GM12878 (cell line): ENCODE measurements at regions not wholly inside any gene's neighbourhood (a gene's known extent, or its start where the extent isn't known, plus 50 kb on each side); places are given as distances from the start of the nearest gene placed in this dataset.

Source experiments
- ATAC-seq: fragments of 200-7000 bp; cut with Tn5 transposase; 3 replicates; pipeline ENCODE4 v1.9.1; 2020; ENCODE audit warnings: mild to moderate bottlenecking, moderate library complexity
- BruUV-seq: library from RNA; stranded (reverse); fragments of 400-500 nt; replicated peaks from 2 replicates; lab custom pipeline; 2021; lab: Mats Ljungman, UMichigan
- CTCF ChIA-PET: fragments of 300-600 bp; sonication (Branson Sonifier 250); formaldehyde crosslinking; extraction: SDS; loops from one replicate; lab custom pipeline; 2021; ENCODE audit warnings: inconsistent platforms; lab: Yijun Ruan, JAX
- POLR2A ChIA-PET: fragments of 350-600 bp; formaldehyde crosslinking; extraction: SDS; loops from one replicate; lab custom pipeline; 2021; ENCODE audit warnings: inconsistent platforms; lab: Charles Lee
- RAD21 ChIA-PET: fragments of 300-600 bp; sonication (Branson Sonifier 250); formaldehyde crosslinking; loops from one replicate; lab custom pipeline; 2023; ENCODE audit warnings: antibody characterized with exemption; ENCODE audit not compliant: unreplicated experiment; lab: Charles Lee
- SMC1A ChIA-PET: fragments of 300-600 bp; sonication (Branson Sonifier 250); formaldehyde crosslinking; loops from one replicate; lab custom pipeline; 2023; ENCODE audit not compliant: unreplicated experiment, uncharacterized antibody; lab: Charles Lee
- DNase-seq: peaks from one replicate; pipeline ENCODE4 v3.0.0-alpha.2; 2011; ENCODE audit warnings: low read depth, low spot score
- FAIRE-seq: peaks from 3 replicates; lab custom pipeline; 2011; peaks lifted over from hg19 to GRCh38; lab: Jason Lieb, UNC
- H2AFZ ChIP-seq: 2 replicates; pipeline ENCODE4 v1.6.0; 2011; ENCODE audit warnings: low read depth, low read length, control low read depth; ENCODE audit not compliant: control insufficient read depth
- H3K27ac ChIP-seq: 2 replicates; pipeline ENCODE4 v1.5.1; 2011; ENCODE audit warnings: control low read depth; ENCODE audit not compliant: control insufficient read depth, insufficient read depth
- H3K27me3 ChIP-seq, 2 experiments: replicated peaks in 1 of 2; 2 replicates each; pipeline versions ENCODE4 v1.6.0 to v1.6.1; 2011; ENCODE audit warnings: low read length in 1 of 2; ENCODE audit not compliant: control insufficient read depth in 2 of 2, insufficient read depth in 2 of 2
- H3K36me3 ChIP-seq, 2 experiments: 2 replicates each; pipeline ENCODE4 v1.5.1; 2011; ENCODE audit warnings: low read length in 1 of 2; ENCODE audit not compliant: control insufficient read depth in 2 of 2, insufficient read depth in 2 of 2
- H3K4me1 ChIP-seq: 2 replicates; pipeline ENCODE4 v1.6.1; 2011; ENCODE audit warnings: mild to moderate bottlenecking, low read length, moderate library complexity, mixed read lengths; ENCODE audit not compliant: control insufficient read depth, insufficient read depth
- H3K4me2 ChIP-seq: 2 replicates; pipeline ENCODE4 v1.6.0; 2011; ENCODE audit warnings: control low read depth; ENCODE audit not compliant: control insufficient read depth, insufficient read depth
- H3K4me3 ChIP-seq: fragments of 200-600 bp; sonication (generic); 2 replicates; pipeline ENCODE4 v1.5.1; 2016
- H3K79me2 ChIP-seq: 2 replicates; pipeline ENCODE4 v1.6.0; 2011; ENCODE audit warnings: low read length; ENCODE audit not compliant: control insufficient read depth, insufficient read depth
- H3K9ac ChIP-seq: 2 replicates; pipeline ENCODE4 v1.8.0; 2011; ENCODE audit warnings: low read length, control low read depth, mixed read lengths; ENCODE audit not compliant: control insufficient read depth, insufficient read depth
- H3K9me3 ChIP-seq: replicated peaks from 3 replicates; pipeline ENCODE4 v1.5.1; 2011; ENCODE audit warnings: mild to moderate bottlenecking, low read length; ENCODE audit not compliant: control insufficient read depth, insufficient read depth
- H4K20me1 ChIP-seq: 2 replicates; pipeline ENCODE4 v1.6.0; 2011; ENCODE audit not compliant: control insufficient read depth, insufficient read depth
- BHLHE40 ChIP-seq, 2 experiments: fragments of 450-650 bp in 1 of 2; IDR thresholded peaks; 2 replicates each; pipeline ENCODE4 v1.6.1; 2011 to 2017; ENCODE audit warnings: low read depth in 2 of 2, borderline replicate concordance in 1 of 2, improper control_type of control experiment in 1 of 2, low read length in 1 of 2, mild to moderate bottlenecking in 1 of 2
- FOS ChIP-seq: IDR thresholded peaks from 3 replicates; pipeline ENCODE4 v1.6.1; 2011; ENCODE audit warnings: borderline replicate concordance; ENCODE audit not compliant: insufficient read length; ENCODE audit errors: extremely low read depth
- JUND ChIP-seq: IDR thresholded peaks from 2 replicates; pipeline ENCODE4 v1.6.1; 2012; ENCODE audit warnings: low read depth, mild to moderate bottlenecking, low read length, improper control_type of control experiment, moderate library complexity
- POLR2AphosphoS2 ChIP-seq: IDR thresholded peaks from 2 replicates; pipeline ENCODE4 v1.6.1; 2011; ENCODE audit warnings: low read depth, mild to moderate bottlenecking, low read length, improper control_type of control experiment, moderate library complexity
- POLR2AphosphoS5 ChIP-seq: IDR thresholded peaks from 2 replicates; pipeline ENCODE4 v1.6.1; 2011; ENCODE audit warnings: mild to moderate bottlenecking, low read length, inconsistent platforms
- SP1 ChIP-seq: IDR thresholded peaks from one replicate; pipeline ENCODE4 v1.6.1; 2011; ENCODE audit warnings: low read depth, low read length
- SRF ChIP-seq, 2 experiments: IDR thresholded peaks; 2 replicates each; pipeline ENCODE4 v1.6.1; 2011; ENCODE audit warnings: low read depth in 2 of 2, low read length in 2 of 2, mild to moderate bottlenecking in 1 of 2, moderate library complexity in 1 of 2
- SUPT20H ChIP-seq: IDR thresholded peaks from 2 replicates; pipeline ENCODE4 v1.6.1; 2011; ENCODE audit warnings: low read depth, mild to moderate bottlenecking, low read length, moderate library complexity, borderline replicate concordance; ENCODE audit not compliant: control insufficient read depth
- ZBED1 ChIP-seq: IDR thresholded peaks from 2 replicates; pipeline ENCODE4 v1.6.1; 2016; ENCODE audit warnings: borderline replicate concordance
- ZNF24 ChIP-seq: fragments of 450-650 bp; IDR thresholded peaks from 2 replicates; pipeline ENCODE4 v1.6.1; 2017; ENCODE audit warnings: antibody characterized with exemption, mild to moderate bottlenecking
- WGBS: methylation state at CpG from one replicate; pipeline ENCODE4 v1.1.6; 2016; ENCODE audit warnings: low lambda C conversion rate; ENCODE audit not compliant: insufficient replicate concordance, insufficient coverage; ENCODE audit errors: missing lambda C conversion rate; 5-methylcytosine and 5-hydroxymethylcytosine counted together
- in situ Hi-C: fragments of 300-500 bp; cut with MboI; formaldehyde crosslinking; loops from 9 replicates; pipeline ENCODE4 v1.14.3; 2018; ENCODE audit warnings: mixed read lengths
- intact Hi-C: fragments of 100-400 bp; cut with micrococcal nuclease; formaldehyde crosslinking; loops from one replicate; pipeline ENCODE4 v1.14.2; 2022; ENCODE audit not compliant: unreplicated experiment
- TF ChIP-seq, protein P1 (sequence below): fragments of 450-650 bp; IDR thresholded peaks from 2 replicates; pipeline ENCODE4 v1.6.1; 2017; ENCODE audit warnings: mild to moderate bottlenecking
- TF ChIP-seq, protein P2 (sequence below): IDR thresholded peaks from 2 replicates; pipeline ENCODE4 v1.6.1; 2011; ENCODE audit warnings: borderline replicate concordance, low read depth, mild to moderate bottlenecking, moderate library complexity, low read length; ENCODE audit not compliant: insufficient read depth, poor library complexity, severe bottlenecking

DNA sequence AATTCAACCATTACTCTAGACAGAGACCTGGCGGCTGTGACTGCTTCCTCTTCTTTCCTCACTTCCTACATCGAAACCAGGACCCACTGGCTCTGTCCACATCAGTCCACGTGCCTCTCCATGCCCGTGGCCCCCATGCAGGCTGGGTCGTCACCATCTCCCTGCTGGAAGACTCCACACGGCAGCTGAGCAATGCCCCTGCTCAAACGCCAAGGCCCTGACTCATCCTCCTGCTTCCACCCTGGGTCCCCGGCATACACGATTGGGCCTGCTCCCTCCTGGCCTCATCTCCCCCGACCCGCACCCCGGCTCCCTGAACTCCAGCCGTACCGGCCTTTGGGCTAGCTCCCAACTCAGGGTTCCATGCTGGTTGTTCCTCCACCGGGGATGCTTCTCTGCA is 67.2 kb upstream of the IER5L start (continued):
- TF ChIP-seq, protein P1, sequence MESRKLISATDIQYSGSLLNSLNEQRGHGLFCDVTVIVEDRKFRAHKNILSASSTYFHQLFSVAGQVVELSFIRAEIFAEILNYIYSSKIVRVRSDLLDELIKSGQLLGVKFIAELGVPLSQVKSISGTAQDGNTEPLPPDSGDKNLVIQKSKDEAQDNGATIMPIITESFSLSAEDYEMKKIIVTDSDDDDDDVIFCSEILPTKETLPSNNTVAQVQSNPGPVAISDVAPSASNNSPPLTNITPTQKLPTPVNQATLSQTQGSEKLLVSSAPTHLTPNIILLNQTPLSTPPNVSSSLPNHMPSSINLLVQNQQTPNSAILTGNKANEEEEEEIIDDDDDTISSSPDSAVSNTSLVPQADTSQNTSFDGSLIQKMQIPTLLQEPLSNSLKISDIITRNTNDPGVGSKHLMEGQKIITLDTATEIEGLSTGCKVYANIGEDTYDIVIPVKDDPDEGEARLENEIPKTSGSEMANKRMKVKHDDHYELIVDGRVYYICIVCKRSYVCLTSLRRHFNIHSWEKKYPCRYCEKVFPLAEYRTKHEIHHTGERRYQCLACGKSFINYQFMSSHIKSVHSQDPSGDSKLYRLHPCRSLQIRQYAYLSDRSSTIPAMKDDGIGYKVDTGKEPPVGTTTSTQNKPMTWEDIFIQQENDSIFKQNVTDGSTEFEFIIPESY = no peak
- TF ChIP-seq JUND = no peak
- no peak for TF ChIP-seq SUPT20H
- TF ChIP-seq FOS = no peak
- TF ChIP-seq SP1 = no peak
- TF ChIP-seq POLR2AphosphoS5 = no peak
- TF ChIP-seq, protein P2, sequence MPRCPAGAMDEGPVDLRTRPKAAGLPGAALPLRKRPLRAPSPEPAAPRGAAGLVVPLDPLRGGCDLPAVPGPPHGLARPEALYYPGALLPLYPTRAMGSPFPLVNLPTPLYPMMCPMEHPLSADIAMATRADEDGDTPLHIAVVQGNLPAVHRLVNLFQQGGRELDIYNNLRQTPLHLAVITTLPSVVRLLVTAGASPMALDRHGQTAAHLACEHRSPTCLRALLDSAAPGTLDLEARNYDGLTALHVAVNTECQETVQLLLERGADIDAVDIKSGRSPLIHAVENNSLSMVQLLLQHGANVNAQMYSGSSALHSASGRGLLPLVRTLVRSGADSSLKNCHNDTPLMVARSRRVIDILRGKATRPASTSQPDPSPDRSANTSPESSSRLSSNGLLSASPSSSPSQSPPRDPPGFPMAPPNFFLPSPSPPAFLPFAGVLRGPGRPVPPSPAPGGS = no peak
- TF ChIP-seq ZBED1 = no peak
- TF ChIP-seq, all 136 proteins: peak for 0

DNA sequence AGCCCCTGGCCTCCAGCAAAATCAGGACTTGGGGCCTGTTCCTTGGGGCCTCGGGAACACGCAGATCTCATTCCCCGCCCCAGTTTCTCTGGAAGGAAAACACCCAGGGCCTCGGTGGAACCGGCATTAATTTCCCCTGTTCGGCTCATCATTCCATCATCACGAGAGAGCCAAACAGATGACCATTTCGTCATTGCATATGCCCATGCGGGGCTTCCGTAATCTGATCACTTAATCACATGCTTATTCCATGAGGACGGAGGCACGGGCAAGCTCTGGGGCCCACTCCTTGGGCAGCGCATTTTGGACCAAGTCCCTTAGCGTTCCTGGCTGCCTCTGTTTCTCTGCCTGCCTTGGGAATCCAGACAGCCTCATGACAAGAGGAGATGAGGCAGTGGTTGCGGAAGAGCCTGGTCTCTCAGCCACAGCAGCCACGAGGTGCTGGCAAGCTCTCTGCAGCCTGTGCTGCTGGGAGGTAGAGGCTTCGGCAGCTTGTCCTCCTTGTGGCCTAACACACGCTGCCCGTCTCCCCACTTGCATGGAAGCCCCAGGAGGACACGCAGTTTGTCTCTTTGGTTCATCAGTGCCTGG is 65.0 kb upstream of the IER5L start:
- WGBS = 51% methylated on average over 20 of the region's 20 CpGs
- POLR2A ChIA-PET = no interaction called here
- Histone ChIP-seq H2AFZ (no peak overlapping the region), H4K20me1 (no peaks in the 10 kb centered on the region), H3K9ac (no peak overlapping the region)
- SMC1A ChIA-PET = no interaction called here
- no peak for DNase-seq
- in situ Hi-C loops = no loop called here
- TF ChIP-seq POLR2AphosphoS2 (no peak), SRF (IDR thresholded peaks at IDR 0.05; ENCODE audit: low read depth in 2 of 2, low read length in 2 of 2) (no peak), BHLHE40 (IDR thresholded peaks at IDR 0.05; ENCODE audit: borderline replicate concordance in 1 of 2, low read depth in 2 of 2, low read length in 1 of 2) (no peak), ZNF24 (no peak)
- TF ChIP-seq, all 136 proteins: peak for 0
- no peaks in the 10 kb centered on the region for H3K36me3 ChIP-seq
- intact Hi-C loops = no loop called here
- no peak overlapping the region for H3K4me3 ChIP-seq
- ChIA-PET CTCF (no interaction called here), RAD21 (no interaction called here)
- H3K4me2 ChIP-seq = no peak overlapping the region
- H3K4me1 ChIP-seq = no peaks in the 10 kb centered on the region
- no peaks in the 10 kb centered on the region for H3K79me2 ChIP-seq
- FAIRE-seq (no peak), ATAC-seq (no peak)
- H3K27ac ChIP-seq = no peak overlapping the region
- no TSS peak for BruUV-seq
- no peaks in the 10 kb centered on the region for H3K9me3 ChIP-seq
- peaks cover 2 to 3% of the 10 kb centered on the region in 2 experiments for H3K27me3 ChIP-seq
